ENCODE measurements at regions not wholly inside any gene's neighbourhood (a gene's known extent, or its start where the extent isn't known, plus 50 kb on each side); places are given as distances from the start of the nearest gene placed in this dataset.
"Not testable (repeated sequence)": the region's sequence is repeated elsewhere in the genome, so short reads cannot be mapped to it uniquely, and the experiment has no call there.

GRCh38 chr5:91315701-91316100 lies 67.4 kb downstream of the ARRDC3 start:
- no peak for DNase-seq

- peak; percentile 39 for DNase-seq
Measured at GRCh38 chr5:91313757-91314673, 69.1 kb downstream of the ARRDC3 start.

GRCh38 chr5:91312698-91313097 lies 70.4 kb downstream of the ARRDC3 start:
- DNase-seq = no peak

- DNase-seq = peak; percentile 59
Measured at GRCh38 chr5:91311697-91312501, 71.2 kb downstream of the ARRDC3 start.

DNA sequence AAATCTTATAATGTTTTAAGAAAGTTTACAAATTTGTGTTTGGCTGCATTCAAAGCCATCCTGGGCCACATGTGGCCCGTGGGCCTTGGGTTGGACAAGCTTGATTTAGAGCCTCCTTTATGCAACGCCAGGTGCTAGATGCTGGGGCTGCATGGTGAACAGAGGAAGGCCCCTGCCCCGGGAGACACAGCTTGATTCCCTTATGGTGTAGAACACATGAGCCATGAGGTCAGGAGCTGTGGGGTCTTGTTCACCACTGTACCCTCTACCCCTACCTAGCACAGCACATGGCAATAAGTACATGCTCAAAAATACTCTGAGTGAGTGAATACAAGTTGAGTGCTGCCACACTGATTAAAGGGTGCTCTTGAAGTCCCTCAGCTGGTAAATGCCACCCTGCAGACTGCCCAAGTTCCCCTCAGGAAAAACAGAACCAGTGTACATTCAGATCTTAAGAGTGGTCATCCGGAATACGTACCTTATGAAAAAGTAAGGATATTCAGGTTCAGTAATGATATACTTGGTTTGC lies 71.9 kb downstream of the ARRDC3 start:
- DNase-seq = no peak

DNA sequence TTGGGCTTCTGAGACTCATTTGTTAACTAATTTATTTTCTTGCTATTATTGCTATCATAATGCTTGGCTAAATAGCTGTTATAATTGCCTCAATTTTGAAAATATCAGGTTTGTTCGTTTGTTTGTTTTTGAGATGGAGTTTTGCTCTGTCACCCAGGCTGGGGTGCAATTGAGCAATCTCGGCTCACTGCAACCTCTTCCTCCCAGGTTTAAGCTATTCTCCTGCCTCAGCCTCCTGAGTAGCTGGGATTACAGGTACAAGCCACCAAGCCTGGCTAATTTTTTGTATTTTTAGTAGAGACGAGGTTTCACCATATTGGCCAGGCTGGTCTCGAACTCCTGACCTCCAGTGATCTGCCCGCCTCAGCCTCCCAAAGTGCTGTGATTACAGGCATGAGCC lies 75.0 kb downstream of the ARRDC3 start:
- not testable (repeated sequence) for DNase-seq

GRCh38 chr5:91307048-91307447 lies 76.1 kb downstream of the ARRDC3 start:
- DNase-seq = no peak

GRCh38 chr5:91306497-91306896 lies 76.6 kb downstream of the ARRDC3 start:
- DNase-seq = no peak

DNA sequence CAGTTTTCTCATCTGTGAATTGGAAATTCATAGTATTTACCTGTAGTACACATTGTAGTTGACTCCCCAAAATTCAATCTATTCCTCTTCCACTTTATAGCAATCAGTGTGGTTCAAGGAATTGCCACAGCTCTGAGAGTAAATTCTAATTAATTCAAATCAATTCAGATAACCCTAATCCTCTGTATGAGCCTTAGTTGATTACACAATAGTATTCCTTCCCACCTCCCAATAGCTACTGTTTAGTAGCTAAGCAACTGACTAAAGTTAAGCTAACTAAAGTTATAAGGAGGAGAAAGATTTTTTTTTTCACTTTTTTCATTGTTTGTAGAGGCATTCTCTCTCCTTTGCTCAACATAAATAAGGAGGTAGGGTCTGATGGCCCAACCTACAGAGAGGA lies 77.5 kb downstream of the ARRDC3 start:
- DNase-seq = no peak

DNA sequence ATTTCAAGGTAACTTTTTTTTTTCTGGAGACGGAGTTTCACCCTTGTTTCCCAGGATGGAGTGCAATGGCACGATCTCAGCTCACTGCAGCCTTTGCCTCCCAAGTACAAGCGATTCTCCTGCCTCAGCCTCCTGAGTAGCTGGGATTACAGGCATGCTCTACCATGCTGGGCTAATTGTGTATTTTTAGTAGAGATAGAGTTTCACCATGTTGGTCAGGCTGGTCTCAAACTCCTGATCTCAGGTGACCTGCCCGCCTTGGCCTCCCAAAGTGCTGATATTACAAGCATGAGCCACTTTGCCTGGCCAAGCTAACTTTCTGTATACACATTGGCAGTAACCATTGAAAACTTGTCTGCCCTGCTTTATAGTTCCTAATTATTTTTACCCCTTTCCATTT lies 79.1 kb downstream of the ARRDC3 start:
- DNase-seq = not testable (repeated sequence)

DNA sequence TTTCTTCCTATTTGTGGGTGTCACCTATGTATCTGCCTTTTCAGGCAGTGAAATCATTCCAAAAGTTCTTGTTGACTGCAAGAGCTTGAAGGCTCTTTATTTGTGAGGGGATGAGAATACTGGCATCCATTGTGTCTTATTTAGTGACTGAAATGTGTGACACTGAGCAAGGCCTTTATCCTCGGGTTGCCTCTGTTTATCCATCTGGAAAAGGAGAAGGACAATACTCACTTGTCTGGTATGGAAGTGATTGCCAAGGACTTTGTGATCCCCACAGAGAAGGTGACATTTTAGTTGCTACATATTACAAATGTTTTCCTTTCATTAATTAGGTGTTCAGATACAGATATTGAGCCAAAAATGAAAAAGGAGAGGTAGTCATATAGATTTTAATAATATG lies 80.2 kb downstream of the ARRDC3 start:
- no peak for DNase-seq

GRCh38 chr5:91302305-91302704 lies 80.8 kb downstream of the ARRDC3 start:
- DNase-seq = no peak

- no peak for DNase-seq
Measured at GRCh38 chr5:91301106-91301846, 81.8 kb downstream of the ARRDC3 start.

DNA sequence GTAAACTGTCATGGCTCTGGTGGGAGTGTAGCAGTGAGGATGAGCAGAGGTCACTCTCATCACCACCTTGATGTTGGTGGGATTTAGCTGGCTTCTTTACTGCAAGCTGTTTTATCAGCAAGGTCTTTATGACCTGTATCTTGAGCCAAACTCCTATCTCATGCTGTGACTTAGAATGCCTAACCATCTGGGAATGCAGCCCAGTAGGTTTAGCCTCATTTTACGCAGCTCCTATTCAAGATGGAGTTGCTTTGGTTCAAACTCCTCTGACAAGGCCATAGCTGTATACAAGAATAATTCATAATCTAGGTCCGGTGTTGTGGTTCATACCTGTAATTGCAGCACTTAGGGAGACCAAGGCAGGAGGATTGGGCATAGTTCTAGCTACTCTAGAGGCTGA lies 85.1 kb downstream of the ARRDC3 start:
- no peak for DNase-seq

- no peak for DNase-seq
Measured at GRCh38 chr5:91296674-91297143, 86.4 kb downstream of the ARRDC3 start.

GRCh38 chr5:91296102-91296501 lies 87.0 kb downstream of the ARRDC3 start:
- DNase-seq = not testable (repeated sequence)

GRCh38 chr5:91293131-91293530 lies 90.0 kb downstream of the ARRDC3 start:
- DNase-seq = no peak

GRCh38 chr5:91291628-91292569 lies 91.2 kb downstream of the ARRDC3 start:
- DNase-seq = no peak

- no peak for DNase-seq
Measured at GRCh38 chr5:91288118-91288916, 94.8 kb downstream of the ARRDC3 start.

DNA sequence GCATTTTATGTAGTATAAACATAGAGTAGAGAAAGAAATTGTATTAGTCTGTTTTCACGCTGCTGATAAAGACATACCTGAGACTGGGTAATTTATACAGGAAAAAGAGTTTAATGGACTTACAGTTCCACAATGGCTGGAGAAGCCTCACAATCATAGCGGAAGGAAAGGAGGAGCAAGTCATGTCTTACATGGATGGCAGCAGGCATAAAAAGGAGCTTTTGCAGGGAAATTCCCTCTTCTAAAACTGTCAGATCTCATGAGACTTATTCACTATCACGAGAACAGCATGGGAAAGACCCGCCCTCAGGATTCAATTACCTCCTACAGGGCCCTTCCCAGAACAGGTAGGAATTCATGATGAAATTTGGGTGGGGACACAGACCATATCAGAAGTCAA lies 98.1 kb downstream of the ARRDC3 start:
- DNase-seq = not testable (repeated sequence)

DNA sequence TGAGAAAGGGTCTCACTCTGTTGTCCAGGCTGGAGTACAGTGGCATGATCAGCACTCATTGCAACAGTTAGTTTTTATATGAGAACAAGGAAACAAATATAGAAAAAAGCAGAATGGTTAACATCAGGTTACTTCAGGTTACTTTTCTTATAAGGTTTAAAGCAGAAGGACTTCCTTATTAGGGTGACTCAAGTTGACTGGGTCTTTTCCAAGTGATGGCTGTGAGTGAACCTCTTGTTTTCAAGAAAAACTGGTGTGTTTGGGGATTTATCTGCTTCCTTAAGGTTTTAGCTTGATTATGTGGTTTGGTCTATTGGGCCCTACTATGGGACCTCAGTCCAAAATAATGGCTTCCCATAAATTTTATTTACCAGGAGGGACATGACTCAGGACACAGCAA lies 99.2 kb downstream of the ARRDC3 start:
- no peak for DNase-seq
